GM23338 (cell line): ENCODE measurements at regions not wholly inside any gene's neighbourhood (a gene's known extent, or its start where the extent isn't known, plus 50 kb on each side); places are given as distances from the start of the nearest gene placed in this dataset.
A peak's percentile ranks its signal among the peaks of the same experiment; 100 is the strongest.

Source experiments
- ATAC-seq: fragments of 200-7000 bp; cut with Tn5 transposase; 3 replicates; pipeline ENCODE4 v1.9.1; 2020
- DNase-seq: peaks from one replicate; pipeline ENCODE4 v3.0.0-alpha.2; 2015; ENCODE audit warnings: low spot score
- H2AFZ ChIP-seq: fragments of 200-600 bp; sonication (generic); 2 replicates; pipeline ENCODE4 v1.8.0; 2016; ENCODE audit warnings: antibody characterized with exemption, mild to moderate bottlenecking, moderate library complexity
- H3F3A ChIP-seq: fragments of 200-600 bp; sonication (generic); replicated peaks from 2 replicates; pipeline ENCODE4 v1.8.0; 2017; ENCODE audit warnings: antibody characterized with exemption, mixed run types, low read depth
- H3K27ac ChIP-seq: fragments of 200-600 bp; sonication (generic); 2 replicates; pipeline ENCODE4 v1.6.1; 2016; ENCODE audit warnings: low read depth
- H3K27me3 ChIP-seq: fragments of 200-600 bp; sonication (generic); 2 replicates; pipeline ENCODE4 v1.8.0; 2016; ENCODE audit warnings: mild to moderate bottlenecking, mixed run types, moderate library complexity; ENCODE audit not compliant: insufficient read depth
- H3K36me3 ChIP-seq: fragments of 200-600 bp; sonication (generic); 2 replicates; pipeline ENCODE4 v1.8.0; 2016; ENCODE audit warnings: mild to moderate bottlenecking; ENCODE audit not compliant: insufficient read depth
- H3K4me1 ChIP-seq: fragments of 200-600 bp; sonication (generic); 2 replicates; pipeline ENCODE4 v1.8.0; 2016; ENCODE audit warnings: mild to moderate bottlenecking, moderate library complexity; ENCODE audit not compliant: insufficient read depth
- H3K4me2 ChIP-seq: fragments of 200-600 bp; sonication (generic); 2 replicates; pipeline ENCODE4 v1.7.1; 2017; ENCODE audit warnings: mixed run types
- H3K4me3 ChIP-seq: fragments of 200-600 bp; sonication (generic); 2 replicates; pipeline ENCODE4 v1.6.1; 2016; ENCODE audit warnings: mixed run types
- H3K79me2 ChIP-seq: fragments of 200-600 bp; sonication (generic); replicated peaks from 2 replicates; pipeline ENCODE4 v1.8.0; 2017; ENCODE audit warnings: mild to moderate bottlenecking; ENCODE audit not compliant: insufficient read depth
- H3K9me2 ChIP-seq: fragments of 200-600 bp; sonication (generic); 2 replicates; pipeline ENCODE4 v1.8.0; 2017; ENCODE audit not compliant: insufficient read depth
- H4K20me1 ChIP-seq: fragments of 200-600 bp; sonication (generic); replicated peaks from 2 replicates; pipeline ENCODE4 v1.8.0; 2017; ENCODE audit warnings: mild to moderate bottlenecking; ENCODE audit not compliant: insufficient read depth
- H3K27ac Mint-ChIP-seq: 2 replicates; pipeline ENCODE4 v1.8.0; 2020; ENCODE audit warnings: inconsistent platforms, mild to moderate bottlenecking, moderate library complexity, mixed read lengths
- H3K27me3 Mint-ChIP-seq: 3 replicates; pipeline ENCODE4 v1.8.0; 2022; ENCODE audit warnings: low read depth, mild to moderate bottlenecking, moderate library complexity, mixed read lengths, inconsistent platforms; ENCODE audit not compliant: insufficient read depth, poor library complexity
- H3K36me3 Mint-ChIP-seq: 3 replicates; pipeline ENCODE4 v1.8.0; 2021; ENCODE audit warnings: low read depth, mild to moderate bottlenecking, inconsistent platforms, moderate library complexity, mixed read lengths
- H3K4me1 Mint-ChIP-seq: 3 replicates; pipeline ENCODE4 v1.8.0; 2020; ENCODE audit warnings: mild to moderate bottlenecking, inconsistent platforms, mixed read lengths
- H3K4me3 Mint-ChIP-seq: 3 replicates; pipeline ENCODE4 v1.8.0; 2021; ENCODE audit warnings: moderate library complexity, mild to moderate bottlenecking, inconsistent platforms, mixed read lengths
- H3K9me3 Mint-ChIP-seq: 3 replicates; pipeline ENCODE4 v1.8.0; 2020; ENCODE audit warnings: moderate library complexity, mild to moderate bottlenecking, inconsistent platforms, mixed read lengths
- CTCF ChIP-seq, 2 experiments: fragments of 200-600 bp in 1 of 2; sonication (generic) in 1 of 2; conservative IDR thresholded peaks; 2 replicates each; pipeline versions ENCODE4 v1.5.1 to v1.6.1; 2016 to 2017; ENCODE audit warnings: antibody characterized with exemption in 2 of 2, low read depth in 2 of 2, mild to moderate bottlenecking in 2 of 2, moderate library complexity in 1 of 2
- EZH2phosphoT487 ChIP-seq: fragments of 200-600 bp; sonication (generic); IDR thresholded peaks from one replicate; pipeline ENCODE4 v1.8.1; 2018; ENCODE audit warnings: antibody characterized with exemption; ENCODE audit not compliant: unreplicated experiment
- ZNF462 ChIP-seq: fragments of 250-450 bp; sonication (Bioruptor Pico); IDR thresholded peaks from 2 replicates; pipeline ENCODE4 v1.5.0; 2020; ENCODE audit warnings: mild to moderate bottlenecking, moderate library complexity

- Mint-ChIP-seq H3K27ac (no peak overlapping the region), H3K4me1 (peaks cover 10% of the 10 kb centered on the region; the same call in 2 of the 3 replicates), H3K36me3 (peaks cover 4% of the 10 kb centered on the region; the same call in 1 of the 3 replicates), H3K9me3 (peaks cover 8% of the 10 kb centered on the region; the same call in 2 of the 3 replicates), H3K4me3 (no peak overlapping the region), H3K27me3 (peaks cover 4% of the 10 kb centered on the region)
- Histone ChIP-seq H3K4me1 (peaks cover 2% of the 10 kb centered on the region; the same call in 1 of the 2 replicates), H3K36me3 (no peaks in the 10 kb centered on the region), H3K27me3 (no peaks in the 10 kb centered on the region), H3F3A (no peaks in the 10 kb centered on the region), H3K79me2 (no peaks in the 10 kb centered on the region), H3K9me2 (no peaks in the 10 kb centered on the region), H3K4me3 (no peak overlapping the region), H3K27ac (no peak overlapping the region), H2AFZ (no peak overlapping the region), H4K20me1 (no peaks in the 10 kb centered on the region), H3K4me2 (no peak overlapping the region)
- ATAC-seq = no peak
- peak; percentile 17 for DNase-seq
- no peak for TF ChIP-seq EZH2phosphoT487
Observed at GRCh38 chr5:109482748-109483147, 73.0 kb upstream of the PJA2 start.

- Mint-ChIP-seq H3K36me3 (no peaks in the 10 kb centered on the region), H3K9me3 (no peaks in the 10 kb centered on the region), H3K4me1 (peaks cover 10% of the 10 kb centered on the region; the same call in 2 of the 3 replicates), H3K4me3 (no peak overlapping the region), H3K27ac (no peak overlapping the region), H3K27me3 (peaks cover 2% of the 10 kb centered on the region)
- Histone ChIP-seq H3K79me2 (no peaks in the 10 kb centered on the region), H3K27ac (no peak overlapping the region), H3K4me1 (peaks cover 2% of the 10 kb centered on the region; the same call in 1 of the 2 replicates), H3K4me3 (no peak overlapping the region), H4K20me1 (no peaks in the 10 kb centered on the region), H2AFZ (no peak overlapping the region), H3F3A (no peaks in the 10 kb centered on the region), H3K9me2 (no peaks in the 10 kb centered on the region), H3K4me2 (no peak overlapping the region), H3K36me3 (no peaks in the 10 kb centered on the region), H3K27me3 (no peaks in the 10 kb centered on the region)
- ATAC-seq (no peak), DNase-seq (peak; percentile 27)
- TF ChIP-seq ZNF462 (CRISPR knock-in tag) (no peak), CTCF (conservative IDR thresholded peaks at IDR 0.05; ENCODE audit: low read depth in 2 of 2) (peak in 1 of 2 experiments; percentile 64; a peak in 3 of 4 replicates)
Observed at GRCh38 chr5:109479260-109479860, 69.6 kb upstream of the PJA2 start.
